H1 (cell line): ENCODE measurements at regions not wholly inside any gene's neighbourhood (a gene's known extent, or its start where the extent isn't known, plus 50 kb on each side); places are given as distances from the start of the nearest gene placed in this dataset.
A peak's percentile ranks its signal among the peaks of the same experiment; 100 is the strongest.

Experiments
- CTCF ChIA-PET: fragments of 300-600 bp; sonication (Branson Sonifier 250); formaldehyde crosslinking; loops from one replicate; lab custom pipeline; 2021; ENCODE audit not compliant: partially characterized antibody; lab: Charles Lee
- POLR2A ChIA-PET: fragments of 300-600 bp; sonication (Branson Sonifier 250); formaldehyde crosslinking; loops from one replicate; lab custom pipeline; 2021; ENCODE audit warnings: inconsistent platforms; ENCODE audit not compliant: partially characterized antibody; lab: Charles Lee
- DNase-seq, 2 experiments: peaks; one replicate each; pipeline versions ENCODE4 v3.0.0 to v3.0.0-alpha.2; 2010 to 2022; ENCODE audit warnings: low spot score in 2 of 2, low read depth in 1 of 2, mixed read lengths in 1 of 2
- FAIRE-seq: peaks from 2 replicates; lab custom pipeline; 2011; peaks lifted over from hg19 to GRCh38; lab: Jason Lieb, UNC
- H2AFZ ChIP-seq: 2 replicates; pipeline ENCODE4 v1.8.1; 2012; ENCODE audit warnings: low read length, inconsistent platforms
- H2AK5ac ChIP-seq: 2 replicates; pipeline ENCODE4 v1.6.1; 2013; ENCODE audit warnings: low read depth, low read length
- H2BK120ac ChIP-seq: replicated peaks from 2 replicates; pipeline ENCODE3; 2013; ENCODE audit warnings: low read depth, low read length, inconsistent platforms
- H2BK12ac ChIP-seq: 2 replicates; pipeline ENCODE4 v1.6.1; 2013; ENCODE audit warnings: low read depth, low read length
- H2BK15ac ChIP-seq: 2 replicates; pipeline ENCODE4 v1.6.1; 2013; ENCODE audit warnings: low read length
- H2BK20ac ChIP-seq: 2 replicates; pipeline ENCODE4 v1.6.1; 2013; ENCODE audit warnings: low read length
- H2BK5ac ChIP-seq: 2 replicates; pipeline ENCODE4 v1.6.1; 2013; ENCODE audit warnings: low read depth, low read length
- H3K14ac ChIP-seq: 2 replicates; pipeline ENCODE4 v1.6.1; 2013; ENCODE audit warnings: inconsistent platforms; ENCODE audit not compliant: insufficient read length
- H3K18ac ChIP-seq: 2 replicates; pipeline ENCODE4 v1.6.1; 2013; ENCODE audit warnings: low read length; ENCODE audit errors: extremely low read depth
- H3K23ac ChIP-seq: 2 replicates; pipeline ENCODE4 v1.6.1; 2013; ENCODE audit warnings: inconsistent platforms; ENCODE audit not compliant: insufficient read length
- H3K23me2 ChIP-seq: 2 replicates; pipeline ENCODE4 v1.6.1; 2013; ENCODE audit warnings: low read depth, low read length
- H3K27ac ChIP-seq: 2 replicates; pipeline ENCODE4 v1.6.1; 2011; ENCODE audit warnings: low read depth, low read length, inconsistent platforms
- H3K27me3 ChIP-seq, 4 experiments: replicated peaks in 1 of 4; 1 replicate in 1 of 4; 2 replicates in 3 of 4; pipeline versions ENCODE4 v1.6.1 to v1.8.1; 2011 to 2013; ENCODE audit warnings: low read length in 3 of 4, mild to moderate bottlenecking in 3 of 4, inconsistent platforms in 2 of 4, mixed read lengths in 2 of 4, moderate library complexity in 1 of 4; ENCODE audit not compliant: control insufficient read depth in 3 of 4, insufficient read depth in 3 of 4; ENCODE audit errors: extremely low read depth in 1 of 4
- H3K36me3 ChIP-seq, 4 experiments: 2 replicates each; pipeline versions ENCODE4 v1.6.1 to v1.8.1; 2011 to 2013; ENCODE audit warnings: mild to moderate bottlenecking in 4 of 4, low read length in 3 of 4, moderate library complexity in 2 of 4, control low read depth in 1 of 4, inconsistent platforms in 1 of 4; ENCODE audit not compliant: insufficient read depth in 4 of 4, control insufficient read depth in 2 of 4
- H3K4ac ChIP-seq: replicated peaks from 2 replicates; pipeline ENCODE3; 2013; ENCODE audit warnings: low read length, low read depth, mixed read lengths, inconsistent platforms; ENCODE audit not compliant: insufficient read length
- H3K4me1 ChIP-seq, 4 experiments: replicated peaks in 1 of 4; 1 replicate in 1 of 4; 2 replicates in 3 of 4; pipeline versions ENCODE4 v1.6.1 to v1.8.1; 2011 to 2013; ENCODE audit warnings: low read length in 3 of 4, inconsistent platforms in 2 of 4, mixed read lengths in 1 of 4; ENCODE audit not compliant: insufficient read depth in 4 of 4, control insufficient read depth in 3 of 4
- H3K4me2 ChIP-seq, 2 experiments: 2 replicates each; pipeline versions ENCODE4 v1.6.1 to v1.8.1; 2011 to 2013; ENCODE audit warnings: low read depth in 2 of 2, low read length in 2 of 2, control low read depth in 1 of 2, inconsistent platforms in 1 of 2, mild to moderate bottlenecking in 1 of 2; ENCODE audit not compliant: insufficient read depth in 1 of 2
- H3K4me3 ChIP-seq, 4 experiments: fragments of 200-600, 300-600 bp in 1 of 4; sonication (generic), shearing (Covaris generic), sonication (Bioruptor Twin) in 1 of 4; 2 replicates each; pipeline versions ENCODE4 v1.5.1 to v1.8.1; 2011 to 2016; ENCODE audit warnings: low read length in 4 of 4, low read depth in 3 of 4, control low read depth in 2 of 4, inconsistent platforms in 2 of 4, mild to moderate bottlenecking in 2 of 4, mixed read lengths in 1 of 4, moderate library complexity in 1 of 4; ENCODE audit not compliant: insufficient read depth in 2 of 4; ENCODE audit errors: extremely low read depth in 1 of 4
- H3K56ac ChIP-seq: replicated peaks from 2 replicates; pipeline ENCODE3; 2013; ENCODE audit warnings: low read depth, mild to moderate bottlenecking, mixed read lengths, low read length, inconsistent platforms; ENCODE audit not compliant: insufficient read length
- H3K79me1 ChIP-seq: 2 replicates; pipeline ENCODE4 v1.6.1; 2013; ENCODE audit warnings: low read depth, low read length, control low read depth
- H3K79me2 ChIP-seq, 2 experiments: 2 replicates each; pipeline versions ENCODE4 v1.6.1 to v1.8.1; 2012 to 2013; ENCODE audit warnings: low read length in 2 of 2, mild to moderate bottlenecking in 2 of 2, inconsistent platforms in 1 of 2; ENCODE audit not compliant: insufficient read depth in 2 of 2, control insufficient read depth in 1 of 2
- H3K9ac ChIP-seq, 4 experiments: replicated peaks in 1 of 4; 1 replicate in 1 of 4; 2 replicates in 3 of 4; pipeline versions ENCODE4 v1.6.1 to v1.8.1; 2011 to 2013; ENCODE audit warnings: low read depth in 3 of 4, low read length in 3 of 4, control low read depth in 2 of 4, mild to moderate bottlenecking in 2 of 4, moderate library complexity in 2 of 4, inconsistent platforms in 1 of 4; ENCODE audit errors: extremely low read depth in 1 of 4
- H3K9me3 ChIP-seq, 2 experiments: 2 replicates each; pipeline versions ENCODE4 v1.6.1 to v1.8.1; 2012 to 2013; ENCODE audit warnings: mild to moderate bottlenecking in 2 of 2, moderate library complexity in 2 of 2, control low read depth in 1 of 2, inconsistent platforms in 1 of 2, low read depth in 1 of 2, low read length in 1 of 2, mixed read lengths in 1 of 2; ENCODE audit not compliant: insufficient read depth in 2 of 2
- H4K20me1 ChIP-seq, 2 experiments: replicated peaks in 1 of 2; 2 replicates each; pipeline versions ENCODE3 to v1.8.1; 2011 to 2013; ENCODE audit warnings: inconsistent platforms in 2 of 2, low read length in 2 of 2, mild to moderate bottlenecking in 1 of 2; ENCODE audit not compliant: insufficient read depth in 2 of 2, control insufficient read depth in 1 of 2
- H4K5ac ChIP-seq: 2 replicates; pipeline ENCODE4 v1.6.1; 2013; ENCODE audit warnings: low read length, low read depth, mixed read lengths, inconsistent platforms; ENCODE audit not compliant: insufficient read length
- H4K8ac ChIP-seq: 2 replicates; pipeline ENCODE4 v1.8.0; 2013; ENCODE audit warnings: mild to moderate bottlenecking, moderate library complexity, low read length, inconsistent platforms; ENCODE audit not compliant: insufficient read depth; ENCODE audit errors: extremely low read depth
- H4K91ac ChIP-seq: replicated peaks from 2 replicates; pipeline ENCODE3; 2013; ENCODE audit warnings: low read length, mixed read lengths, inconsistent platforms; ENCODE audit not compliant: insufficient read length
- ASH2L ChIP-seq: fragments of 200-600, 300-600 bp; sonication (generic); IDR thresholded peaks from one replicate; pipeline ENCODE4 v1.7.1; 2017; ENCODE audit warnings: low read length
- BACH1 ChIP-seq: IDR thresholded peaks from 2 replicates; pipeline ENCODE4 v1.6.1; 2012; ENCODE audit warnings: low read length, improper control_type of control experiment
- CBX5 ChIP-seq: fragments of 300-800, 300-1000 bp; sonication (generic); IDR thresholded peaks from 2 replicates; pipeline ENCODE4 v1.7.1; 2016; ENCODE audit warnings: antibody characterized with exemption, low read length, low read depth
- CREB1 ChIP-seq: IDR thresholded peaks from 2 replicates; pipeline ENCODE4 v1.6.1; 2012; ENCODE audit warnings: inconsistent platforms
- GABPA ChIP-seq: IDR thresholded peaks from 2 replicates; pipeline ENCODE4 v1.6.1; 2011; ENCODE audit warnings: mild to moderate bottlenecking, low read length, moderate library complexity, borderline replicate concordance; ENCODE audit not compliant: insufficient read depth
- GTF2F1 ChIP-seq: IDR thresholded peaks from 2 replicates; pipeline ENCODE4 v1.6.1; 2012; ENCODE audit warnings: low read depth, low read length, improper control_type of control experiment, borderline replicate concordance
- KDM4A ChIP-seq: IDR thresholded peaks from one replicate; pipeline ENCODE4 v1.7.1; 2012; ENCODE audit warnings: low read depth, mild to moderate bottlenecking, moderate library complexity, low read length, inconsistent platforms; ENCODE audit not compliant: severe bottlenecking
- POLR2AphosphoS5 ChIP-seq: IDR thresholded peaks from 2 replicates; pipeline ENCODE4 v1.6.1; 2011; ENCODE audit warnings: low read depth, low read length
- SP2 ChIP-seq: IDR thresholded peaks from 2 replicates; pipeline ENCODE4 v1.6.1; 2012; ENCODE audit warnings: mild to moderate bottlenecking, low read length, inconsistent platforms
- TF ChIP-seq, protein P1 (sequence below): IDR thresholded peaks from 2 replicates; pipeline ENCODE4 v1.6.1; 2011; ENCODE audit warnings: low read depth, mild to moderate bottlenecking, low read length; ENCODE audit not compliant: insufficient read depth

DNA sequence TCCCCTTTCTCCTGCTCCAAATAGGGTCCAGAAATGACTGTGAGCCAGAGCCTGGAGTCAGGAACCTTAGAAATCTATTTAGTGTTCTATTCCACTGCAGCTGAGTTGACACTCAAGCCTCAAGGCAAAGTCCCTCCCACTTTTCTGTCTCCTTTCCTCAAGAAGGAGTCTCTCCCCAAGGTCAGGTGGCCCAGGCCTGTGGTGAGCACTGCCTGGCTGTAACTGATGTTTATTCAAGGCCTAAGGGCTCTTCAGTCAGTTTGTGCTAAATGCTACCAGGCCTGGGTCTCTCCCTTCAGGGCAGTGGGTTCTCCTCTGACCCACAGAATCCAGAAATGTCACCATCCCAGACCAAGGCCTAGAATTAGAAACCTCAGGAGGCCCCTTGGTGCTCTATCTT, 1042.9 kb upstream of the EPHA7 start:
- no peaks in the 10 kb centered on the region for H3K79me1 ChIP-seq
- ChIA-PET POLR2A (no interaction called here), CTCF (no interaction called here)
- no peaks in the 10 kb centered on the region for H4K20me1 ChIP-seq
- no peak overlapping the region for H3K56ac ChIP-seq
- peak overlapping the region; percentile 76; the same call in 1 of the 2 replicates for H2BK5ac ChIP-seq
- H3K18ac ChIP-seq: peak overlapping the region; percentile 48; the same call in 1 of the 2 replicates
- H4K91ac ChIP-seq: no peak overlapping the region
- FAIRE-seq: no peak
- no peaks in the 10 kb centered on the region for H3K23me2 ChIP-seq
- DNase-seq: no peak
- H3K27me3 ChIP-seq: no peaks in the 10 kb centered on the region
- TF ChIP-seq, protein P1, sequence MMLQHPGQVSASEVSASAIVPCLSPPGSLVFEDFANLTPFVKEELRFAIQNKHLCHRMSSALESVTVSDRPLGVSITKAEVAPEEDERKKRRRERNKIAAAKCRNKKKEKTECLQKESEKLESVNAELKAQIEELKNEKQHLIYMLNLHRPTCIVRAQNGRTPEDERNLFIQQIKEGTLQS: no peak
- TF ChIP-seq CBX5 (no peak), BACH1 (no peak), POLR2AphosphoS5 (no peak), ASH2L (no peak), SP2 (no peak), KDM4A (no peak), CREB1 (no peak), GABPA (no peak), GTF2F1 (no peak)
- H3K79me2 ChIP-seq: no peaks in the 10 kb centered on the region
- peak overlapping the region; percentile 97; the same call in 1 of the 2 replicates for H2BK12ac ChIP-seq
- H4K8ac ChIP-seq: no peak overlapping the region
- H3K27ac ChIP-seq: no peak overlapping the region
- no peak overlapping the region for H2AFZ ChIP-seq
- H3K14ac ChIP-seq: no peak overlapping the region
- no peaks in the 10 kb centered on the region for H3K36me3 ChIP-seq
- H2AK5ac ChIP-seq: peak overlapping the region; percentile 33; the same call in 1 of the 2 replicates
- H3K9me3 ChIP-seq: no peaks in the 10 kb centered on the region
- H4K5ac ChIP-seq: no peak overlapping the region
- peaks cover 0 to 19% (median 4%) of the 10 kb centered on the region in 4 experiments; a peak in 3 of 7 replicates for H3K4me1 ChIP-seq
- H2BK20ac ChIP-seq: peak overlapping the region; percentile 97; the same call in 1 of the 2 replicates
- peak overlapping the region; percentile 73; the same call in 1 of the 2 replicates for H2BK15ac ChIP-seq
- no peak overlapping the region for H3K9ac ChIP-seq
- H3K4ac ChIP-seq: no peak overlapping the region
- peak overlapping the region; percentile 82 for H2BK120ac ChIP-seq
- H3K4me3 ChIP-seq: no peak overlapping the region
- H3K4me2 ChIP-seq: no peak overlapping the region
- no peak overlapping the region for H3K23ac ChIP-seq
